ENCODE measurements at regions not wholly inside any gene's neighbourhood (a gene's known extent, or its start where the extent isn't known, plus 50 kb on each side); places are given as distances from the start of the nearest gene placed in this dataset.

GRCh38 chr3:75325716-75326115, 338.4 kb upstream of the FRG2C start:
- TF ChIP-seq CTCF (IDR thresholded peaks at IDR 0.05) (no peak), EZH2 (IDR thresholded peaks at IDR 0.05; ENCODE audit: borderline replicate concordance, insufficient read depth, low read depth, low read length, poor library complexity, severe bottlenecking) (no peak)
